ENCODE measurements at regions not wholly inside any gene's neighbourhood (a gene's known extent, or its start where the extent isn't known, plus 50 kb on each side); places are given as distances from the start of the nearest gene placed in this dataset.

- intact Hi-C loops (cut with micrococcal nuclease) = no loop called here
Measured at GRCh38 chr14:48900565-48900964, 685.6 kb downstream of the RPS29 start.

- intact Hi-C loops (cut with micrococcal nuclease) = no loop called here
Measured at GRCh38 chr14:48890333-48890732, 695.8 kb downstream of the RPS29 start.

- intact Hi-C loops (cut with micrococcal nuclease) = no loop called here
Measured at GRCh38 chr14:48876806-48877340, 709.3 kb downstream of the RPS29 start.

- intact Hi-C loops (cut with micrococcal nuclease) = no loop called here
Measured at GRCh38 chr14:48874711-48875110, 711.5 kb downstream of the RPS29 start.

GRCh38 chr14:48857366-48857765 lies 728.8 kb downstream of the RPS29 start:
- intact Hi-C loops (cut with micrococcal nuclease) = no loop called here

- intact Hi-C loops (cut with micrococcal nuclease) = no loop called here
Measured at GRCh38 chr14:48853159-48853558, 733.0 kb downstream of the RPS29 start.

- intact Hi-C loops (cut with micrococcal nuclease) = no loop called here
Measured at GRCh38 chr14:48849741-48850322, 736.3 kb downstream of the RPS29 start.

- intact Hi-C loops (cut with micrococcal nuclease) = no loop called here
Measured at GRCh38 chr14:48842785-48843184, 743.4 kb downstream of the RPS29 start.

GRCh38 chr14:48826058-48826457 lies 760.1 kb downstream of the RPS29 start:
- intact Hi-C loops (cut with micrococcal nuclease) = no loop called here

- intact Hi-C loops (cut with micrococcal nuclease) = no loop called here
Measured at GRCh38 chr14:48814562-48814961, 771.6 kb downstream of the RPS29 start.

- intact Hi-C loops (cut with micrococcal nuclease) = no loop called here
Measured at GRCh38 chr14:48805315-48805714, 780.9 kb downstream of the RPS29 start.

- intact Hi-C loops (cut with micrococcal nuclease) = no loop called here
Measured at GRCh38 chr14:48792376-48793024, 793.7 kb downstream of the RPS29 start.

- intact Hi-C loops (cut with micrococcal nuclease) = no loop called here
Measured at GRCh38 chr14:48788771-48789170, 797.4 kb downstream of the RPS29 start.

- intact Hi-C loops (cut with micrococcal nuclease) = no loop called here
Measured at GRCh38 chr14:48786498-48786897, 799.7 kb downstream of the RPS29 start.

GRCh38 chr14:48771717-48772116 lies 814.5 kb downstream of the RPS29 start:
- intact Hi-C loops (cut with micrococcal nuclease) = no loop called here

- intact Hi-C loops (cut with micrococcal nuclease) = no loop called here
Measured at GRCh38 chr14:48751293-48751692, 834.9 kb downstream of the RPS29 start.

- intact Hi-C loops (cut with micrococcal nuclease) = no loop called here
Measured at GRCh38 chr14:48748151-48748675, 838.0 kb downstream of the RPS29 start.

- intact Hi-C loops (cut with micrococcal nuclease) = no loop called here
Measured at GRCh38 chr14:48747561-48748089, 838.6 kb downstream of the RPS29 start.

GRCh38 chr14:48744202-48744601 lies 842.0 kb downstream of the RPS29 start:
- intact Hi-C loops (cut with micrococcal nuclease) = no loop called here

- intact Hi-C loops (cut with micrococcal nuclease) = no loop called here
Measured at GRCh38 chr14:48738186-48738925, 847.8 kb downstream of the RPS29 start.

- intact Hi-C loops (cut with micrococcal nuclease) = no loop called here
Measured at GRCh38 chr14:48735607-48736006, 850.6 kb downstream of the RPS29 start.

GRCh38 chr14:48731260-48731659 lies 854.9 kb downstream of the RPS29 start:
- intact Hi-C loops (cut with micrococcal nuclease) = no loop called here

Measured in T-helper 1 cell treated with Interleukin-12 subunit alpha and Interleukin-12 subunit beta and Interleukin-4 antibody, amounts not matched to agents 30 ng/mL and 1 ng/mL, for 36 hours (primary cell).